K562 (cell line): ENCODE measurements at regions not wholly inside any gene's neighbourhood (a gene's known extent, or its start where the extent isn't known, plus 50 kb on each side); places are given as distances from the start of the nearest gene placed in this dataset.

Experiments used
- HCFC1 ChIP-seq: IDR thresholded peaks from 2 replicates; pipeline ENCODE4 v1.6.1; 2012; ENCODE audit warnings: low read depth, low read length, improper control_type of control experiment
- HNRNPH1 ChIP-seq: fragments of 200-400 bp; formaldehyde crosslinking; optimal IDR thresholded peaks from 2 replicates; pipeline ENCODE3; 2017; ENCODE audit warnings: low read depth, mild to moderate bottlenecking, low read length, moderate library complexity
- JUND ChIP-seq, 2 experiments: IDR thresholded peaks; 2 replicates in 1 of 2; 3 replicates in 1 of 2; pipeline ENCODE4 v1.6.1; 2011; ENCODE audit warnings: borderline replicate concordance in 2 of 2, low read depth in 2 of 2, low read length in 2 of 2, improper control_type of control experiment in 1 of 2, missing biosample characterization in 1 of 2, missing genetic modification characterization in 1 of 2, missing genetic modification reagents in 1 of 2
- NR2C2 ChIP-seq, 2 experiments: fragments of 200-800 bp in 1 of 2; sonication (Bioruptor generic) in 1 of 2; sonication (generic) in 1 of 2; formaldehyde crosslinking in 1 of 2; IDR thresholded peaks; 2 replicates each; pipeline versions ENCODE4 v1.6.1 to v1.8.0; 2016 to 2022; ENCODE audit warnings: mild to moderate bottlenecking in 1 of 2, missing compliant biosample characterization in 1 of 2, missing genetic modification characterization in 1 of 2, missing genetic modification reagents in 1 of 2
- RBBP5 ChIP-seq: fragments of 200-600 bp; sonication (generic); IDR thresholded peaks from 2 replicates; pipeline ENCODE4 v1.6.1; 2012; ENCODE audit warnings: borderline replicate concordance, mild to moderate bottlenecking, low read length, control low read depth, inconsistent platforms; ENCODE audit not compliant: insufficient read depth, poor library complexity, severe bottlenecking
- TAF1 ChIP-seq: IDR thresholded peaks from 2 replicates; pipeline ENCODE4 v1.6.1; 2011; ENCODE audit warnings: mild to moderate bottlenecking, low read length, moderate library complexity; ENCODE audit not compliant: insufficient read depth, control insufficient read depth, severe bottlenecking; ENCODE audit errors: extremely low read depth
- ZNF121 ChIP-seq: sonication (generic); formaldehyde crosslinking; conservative IDR thresholded peaks from 2 replicates; pipeline ENCODE4 v1.8.0; 2022; ENCODE audit warnings: missing genetic modification reagents
- TF ChIP-seq, protein P1 (sequence below), 3 experiments: IDR thresholded peaks in 2 of 3; conservative IDR thresholded peaks in 1 of 3; 2 replicates each; pipeline ENCODE4 v1.5.1; 2011 to 2012; ENCODE audit warnings: low read length in 3 of 3, mild to moderate bottlenecking in 3 of 3, control low read depth in 2 of 3, improper control_type of control experiment in 1 of 3, inconsistent platforms in 1 of 3, low read depth in 1 of 3, mixed read lengths in 1 of 3, moderate library complexity in 1 of 3; ENCODE audit not compliant: insufficient read depth in 2 of 3
- TF ChIP-seq, protein P2 (sequence below): sonication (generic); formaldehyde crosslinking; IDR thresholded peaks from 2 replicates; pipeline ENCODE4 v1.8.0; 2022; ENCODE audit warnings: mild to moderate bottlenecking, missing genetic modification reagents, borderline replicate concordance
- TF ChIP-seq, protein P3 (sequence below): fragments of 150-350 bp; IDR thresholded peaks from 2 replicates; pipeline ENCODE4 v1.6.1; 2014; ENCODE audit warnings: low read depth, mild to moderate bottlenecking, low read length, borderline replicate concordance

DNA sequence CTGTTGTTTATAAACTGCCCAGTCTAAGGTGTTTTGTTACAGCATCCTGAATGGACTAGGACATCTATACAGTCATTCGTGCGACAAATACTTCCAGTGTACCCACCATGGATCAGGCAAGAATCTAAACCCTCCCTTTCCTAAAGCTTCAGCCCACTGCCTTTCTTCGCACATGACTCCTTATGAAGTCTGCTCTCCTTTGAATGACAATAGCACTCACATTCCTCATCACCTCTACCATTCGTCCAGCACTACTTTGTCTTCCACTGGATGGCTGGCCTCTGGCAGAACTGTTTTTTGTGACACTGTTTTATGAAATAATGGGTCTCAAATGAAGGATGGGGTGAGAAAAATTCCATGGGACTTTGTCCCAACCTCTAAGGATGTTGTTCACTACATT lies 89.8 kb upstream of the LIN7C start:
- TF ChIP-seq, protein P1, sequence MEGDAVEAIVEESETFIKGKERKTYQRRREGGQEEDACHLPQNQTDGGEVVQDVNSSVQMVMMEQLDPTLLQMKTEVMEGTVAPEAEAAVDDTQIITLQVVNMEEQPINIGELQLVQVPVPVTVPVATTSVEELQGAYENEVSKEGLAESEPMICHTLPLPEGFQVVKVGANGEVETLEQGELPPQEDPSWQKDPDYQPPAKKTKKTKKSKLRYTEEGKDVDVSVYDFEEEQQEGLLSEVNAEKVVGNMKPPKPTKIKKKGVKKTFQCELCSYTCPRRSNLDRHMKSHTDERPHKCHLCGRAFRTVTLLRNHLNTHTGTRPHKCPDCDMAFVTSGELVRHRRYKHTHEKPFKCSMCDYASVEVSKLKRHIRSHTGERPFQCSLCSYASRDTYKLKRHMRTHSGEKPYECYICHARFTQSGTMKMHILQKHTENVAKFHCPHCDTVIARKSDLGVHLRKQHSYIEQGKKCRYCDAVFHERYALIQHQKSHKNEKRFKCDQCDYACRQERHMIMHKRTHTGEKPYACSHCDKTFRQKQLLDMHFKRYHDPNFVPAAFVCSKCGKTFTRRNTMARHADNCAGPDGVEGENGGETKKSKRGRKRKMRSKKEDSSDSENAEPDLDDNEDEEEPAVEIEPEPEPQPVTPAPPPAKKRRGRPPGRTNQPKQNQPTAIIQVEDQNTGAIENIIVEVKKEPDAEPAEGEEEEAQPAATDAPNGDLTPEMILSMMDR (IDR thresholded peaks at IDR 0.05 in 2 of 3, conservative IDR thresholded peaks at IDR 0.05 in 1 of 3; ENCODE audit: insufficient read depth in 2 of 3, low read depth in 1 of 3, low read length in 3 of 3), result no peak
- TF ChIP-seq RBBP5 (no peak), NR2C2 (CRISPR knock-in tag; IDR thresholded peaks at IDR 0.05) (no peak), NR2C2 (tag; IDR thresholded peaks at IDR 0.05) (no peak), HNRNPH1 (no peak), TAF1 (no peak), JUND (IDR thresholded peaks at IDR 0.05; ENCODE audit: borderline replicate concordance, low read depth, low read length) (no peak), JUND (tag; IDR thresholded peaks at IDR 0.05; ENCODE audit: borderline replicate concordance, low read depth, low read length) (no peak), HCFC1 (no peak), ZNF121 (no peak)
- TF ChIP-seq, protein P2, sequence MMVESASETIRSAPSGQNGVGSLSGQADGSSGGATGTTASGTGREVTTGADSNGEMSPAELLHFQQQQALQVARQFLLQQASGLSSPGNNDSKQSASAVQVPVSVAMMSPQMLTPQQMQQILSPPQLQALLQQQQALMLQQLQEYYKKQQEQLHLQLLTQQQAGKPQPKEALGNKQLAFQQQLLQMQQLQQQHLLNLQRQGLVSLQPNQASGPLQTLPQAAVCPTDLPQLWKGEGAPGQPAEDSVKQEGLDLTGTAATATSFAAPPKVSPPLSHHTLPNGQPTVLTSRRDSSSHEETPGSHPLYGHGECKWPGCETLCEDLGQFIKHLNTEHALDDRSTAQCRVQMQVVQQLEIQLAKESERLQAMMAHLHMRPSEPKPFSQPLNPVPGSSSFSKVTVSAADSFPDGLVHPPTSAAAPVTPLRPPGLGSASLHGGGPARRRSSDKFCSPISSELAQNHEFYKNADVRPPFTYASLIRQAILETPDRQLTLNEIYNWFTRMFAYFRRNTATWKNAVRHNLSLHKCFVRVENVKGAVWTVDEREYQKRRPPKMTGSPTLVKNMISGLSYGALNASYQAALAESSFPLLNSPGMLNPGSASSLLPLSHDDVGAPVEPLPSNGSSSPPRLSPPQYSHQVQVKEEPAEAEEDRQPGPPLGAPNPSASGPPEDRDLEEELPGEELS (CRISPR knock-in tag), result no peak
- TF ChIP-seq, protein P3, sequence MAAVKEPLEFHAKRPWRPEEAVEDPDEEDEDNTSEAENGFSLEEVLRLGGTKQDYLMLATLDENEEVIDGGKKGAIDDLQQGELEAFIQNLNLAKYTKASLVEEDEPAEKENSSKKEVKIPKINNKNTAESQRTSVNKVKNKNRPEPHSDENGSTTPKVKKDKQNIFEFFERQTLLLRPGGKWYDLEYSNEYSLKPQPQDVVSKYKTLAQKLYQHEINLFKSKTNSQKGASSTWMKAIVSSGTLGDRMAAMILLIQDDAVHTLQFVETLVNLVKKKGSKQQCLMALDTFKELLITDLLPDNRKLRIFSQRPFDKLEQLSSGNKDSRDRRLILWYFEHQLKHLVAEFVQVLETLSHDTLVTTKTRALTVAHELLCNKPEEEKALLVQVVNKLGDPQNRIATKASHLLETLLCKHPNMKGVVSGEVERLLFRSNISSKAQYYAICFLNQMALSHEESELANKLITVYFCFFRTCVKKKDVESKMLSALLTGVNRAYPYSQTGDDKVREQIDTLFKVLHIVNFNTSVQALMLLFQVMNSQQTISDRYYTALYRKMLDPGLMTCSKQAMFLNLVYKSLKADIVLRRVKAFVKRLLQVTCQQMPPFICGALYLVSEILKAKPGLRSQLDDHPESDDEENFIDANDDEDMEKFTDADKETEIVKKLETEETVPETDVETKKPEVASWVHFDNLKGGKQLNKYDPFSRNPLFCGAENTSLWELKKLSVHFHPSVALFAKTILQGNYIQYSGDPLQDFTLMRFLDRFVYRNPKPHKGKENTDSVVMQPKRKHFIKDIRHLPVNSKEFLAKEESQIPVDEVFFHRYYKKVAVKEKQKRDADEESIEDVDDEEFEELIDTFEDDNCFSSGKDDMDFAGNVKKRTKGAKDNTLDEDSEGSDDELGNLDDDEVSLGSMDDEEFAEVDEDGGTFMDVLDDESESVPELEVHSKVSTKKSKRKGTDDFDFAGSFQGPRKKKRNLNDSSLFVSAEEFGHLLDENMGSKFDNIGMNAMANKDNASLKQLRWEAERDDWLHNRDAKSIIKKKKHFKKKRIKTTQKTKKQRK, result no peak
